HCT116 (cell line): ENCODE measurements at regions not wholly inside any gene's neighbourhood (a gene's known extent, or its start where the extent isn't known, plus 50 kb on each side); places are given as distances from the start of the nearest gene placed in this dataset.

ENCODE experiments used
- ATAC-seq: fragments of 200-7000 bp; cut with Tn5 transposase; 2 replicates; pipeline ENCODE4 v1.9.1; 2020; ENCODE audit warnings: mild to moderate bottlenecking, moderate library complexity
- BruUV-seq: library from RNA; stranded (reverse); fragments of 400-500 nt; replicated peaks from 2 replicates; lab custom pipeline; 2021; lab: Mats Ljungman, UMichigan
- CTCF ChIA-PET: fragments of 300-600 bp; sonication (Branson Sonifier 250); formaldehyde crosslinking; loops from one replicate; lab custom pipeline; 2021; ENCODE audit warnings: antibody characterized with exemption; lab: Charles Lee
- POLR2A ChIA-PET: fragments of 300-600, 350-600 bp; sonication (Branson Sonifier 250); formaldehyde crosslinking; loops from one replicate; lab custom pipeline; 2021; ENCODE audit warnings: antibody characterized with exemption; lab: Charles Lee
- RAD21 ChIA-PET, 2 experiments: fragments of 300-600 bp; sonication (Branson Sonifier 250); formaldehyde crosslinking; loops; one replicate each; lab custom pipeline; 2023; ENCODE audit warnings: low total read pairs in 2 of 2; ENCODE audit not compliant: uncharacterized antibody in 2 of 2, unreplicated experiment in 2 of 2, low non-redundant PET in 1 of 2; lab: Charles Lee
- DNase-seq: peaks from one replicate; pipeline ENCODE4 v3.0.0-alpha.2; 2010; ENCODE audit warnings: low read depth, low spot score
- H2AFZ ChIP-seq: fragments of 200-600 bp; shearing (Covaris generic), sonication (generic); 2 replicates; pipeline ENCODE4 v1.6.1; 2017; ENCODE audit warnings: low read depth, mixed run types, mixed read lengths, antibody characterized with exemption, low read length; ENCODE audit not compliant: poor library complexity, severe bottlenecking
- H3K27ac ChIP-seq: 2 replicates; pipeline ENCODE4 v1.5.1; 2012; ENCODE audit warnings: low read depth, low read length
- H3K27me3 ChIP-seq: fragments of 200-600 bp; sonication (generic); 2 replicates; pipeline ENCODE4 v1.6.1; 2016; ENCODE audit warnings: mixed run types, low read length, mixed read lengths; ENCODE audit not compliant: insufficient read depth
- H3K36me3 ChIP-seq, 2 experiments: fragments of 200-500 bp in 1 of 2; fragments of 200-600 bp in 1 of 2; sonication (Bioruptor generic) in 1 of 2; sonication (generic) in 1 of 2; 2 replicates each; pipeline versions ENCODE4 v1.5.1 to v1.6.1; 2014 to 2016; ENCODE audit warnings: low read length in 2 of 2, inconsistent platforms in 1 of 2, mixed read lengths in 1 of 2, mixed run types in 1 of 2; ENCODE audit not compliant: insufficient read depth in 2 of 2, control insufficient read depth in 1 of 2
- H3K4me1 ChIP-seq, 2 experiments: fragments of 200-600 bp in 1 of 2; sonication (generic) in 1 of 2; 2 replicates each; pipeline versions ENCODE4 v1.5.1 to v1.6.1; 2012 to 2017; ENCODE audit warnings: low read length in 2 of 2, inconsistent platforms in 1 of 2, mild to moderate bottlenecking in 1 of 2, mixed read lengths in 1 of 2, mixed run types in 1 of 2, moderate library complexity in 1 of 2; ENCODE audit not compliant: insufficient read depth in 2 of 2, control insufficient read depth in 1 of 2
- H3K4me2 ChIP-seq: fragments of 200-600 bp; sonication (generic); 2 replicates; pipeline ENCODE4 v1.6.1; 2017; ENCODE audit warnings: mixed run types, low read length, mixed read lengths
- H3K4me3 ChIP-seq, 2 experiments: fragments of 200-600 bp in 1 of 2; sonication (generic) in 1 of 2; replicated peaks in 1 of 2; 2 replicates each; pipeline ENCODE4 v1.5.1; 2011 to 2016; ENCODE audit warnings: low read length in 2 of 2, control low read depth in 1 of 2, low read depth in 1 of 2, mild to moderate bottlenecking in 1 of 2, mixed read lengths in 1 of 2, mixed run types in 1 of 2
- H3K79me2 ChIP-seq: fragments of 200-600 bp; sonication (generic); 2 replicates; pipeline ENCODE4 v1.6.1; 2017; ENCODE audit warnings: mild to moderate bottlenecking, mixed run types, low read length, moderate library complexity, mixed read lengths; ENCODE audit not compliant: insufficient read depth
- H3K9ac ChIP-seq: fragments of 200-600 bp; sonication (generic); 2 replicates; pipeline ENCODE4 v1.6.1; 2016; ENCODE audit warnings: low read length, mixed read lengths
- H3K9me2 ChIP-seq: fragments of 200-600 bp; sonication (generic), shearing (Covaris generic); 2 replicates; pipeline ENCODE4 v1.6.1; 2017; ENCODE audit warnings: mixed run types, mild to moderate bottlenecking, moderate library complexity; ENCODE audit not compliant: insufficient read depth
- H3K9me3 ChIP-seq, 2 experiments: fragments of 200-500 bp in 1 of 2; fragments of 200-600 bp in 1 of 2; sonication (Bioruptor generic) in 1 of 2; sonication (generic) in 1 of 2; 2 replicates each; pipeline ENCODE4 v1.6.1; 2014 to 2017; ENCODE audit warnings: low read length in 2 of 2, mixed read lengths in 2 of 2, inconsistent platforms in 1 of 2, low read depth in 1 of 2, mild to moderate bottlenecking in 1 of 2, mixed run types in 1 of 2, moderate library complexity in 1 of 2; ENCODE audit not compliant: control insufficient read depth in 1 of 2, insufficient read depth in 1 of 2
- H4K20me1 ChIP-seq: fragments of 200-600 bp; sonication (generic), shearing (Covaris generic); 2 replicates; pipeline ENCODE4 v1.6.1; 2017; ENCODE audit warnings: mixed run types, mild to moderate bottlenecking, moderate library complexity; ENCODE audit not compliant: insufficient read depth
- CBX3 ChIP-seq: IDR thresholded peaks from 2 replicates; pipeline ENCODE4 v1.6.1; 2012; ENCODE audit warnings: low read depth
- CTCF ChIP-seq, 3 experiments: fragments of 200-600 bp in 1 of 3; sonication (generic) in 1 of 3; IDR thresholded peaks in 2 of 3; conservative IDR thresholded peaks in 1 of 3; 2 replicates each; pipeline ENCODE4 v1.5.1; 2012 to 2017; ENCODE audit warnings: low read depth in 2 of 3, low read length in 2 of 3, antibody characterized with exemption in 1 of 3, borderline replicate concordance in 1 of 3, control low read depth in 1 of 3, mild to moderate bottlenecking in 1 of 3, mixed read lengths in 1 of 3, mixed run types in 1 of 3, moderate library complexity in 1 of 3; ENCODE audit not compliant: insufficient read depth in 1 of 3
- EGR1 ChIP-seq: IDR thresholded peaks from 2 replicates; pipeline ENCODE4 v1.6.1; 2012; ENCODE audit warnings: low read depth
- ZBTB33 ChIP-seq: IDR thresholded peaks from 2 replicates; pipeline ENCODE4 v1.6.1; 2011; ENCODE audit warnings: mild to moderate bottlenecking, low read length, moderate library complexity; ENCODE audit not compliant: insufficient replicate concordance; ENCODE audit errors: extremely low read depth
- intact Hi-C: fragments of 100-400 bp; cut with micrococcal nuclease; formaldehyde crosslinking; loops from 2 replicates; pipeline ENCODE4 v1.10.0; 2022

GRCh38 chr3:67286586-67286985 lies 288.5 kb downstream of the KBTBD8 start:
- Histone ChIP-seq H3K36me3 (no peaks in the 10 kb centered on the region; a peak in 1 of 4 replicates), H3K4me3 (no peak overlapping the region), H3K4me1 (no peaks in the 10 kb centered on the region), H3K27ac (no peak overlapping the region), H3K9ac (no peak overlapping the region), H4K20me1 (no peaks in the 10 kb centered on the region), H2AFZ (no peak overlapping the region), H3K79me2 (no peaks in the 10 kb centered on the region), H3K9me3 (no peaks in the 10 kb centered on the region)
- POLR2A ChIA-PET: no interaction called here
- RAD21 ChIA-PET: no interaction called here
- no peak for DNase-seq
- no peak for TF ChIP-seq CTCF (IDR thresholded peaks at IDR 0.05 in 2 of 3, conservative IDR thresholded peaks at IDR 0.05 in 1 of 3; ENCODE audit: borderline replicate concordance in 1 of 3, insufficient read depth in 1 of 3, low read depth in 2 of 3, low read length in 2 of 3)
- no peak for TF ChIP-seq CBX3
- TF ChIP-seq EGR1: no peak
- no peak for TF ChIP-seq ZBTB33
- TF ChIP-seq, all 23 proteins: peak for 0
- CTCF ChIA-PET: no interaction called here
- no peak overlapping the region for H3K4me2 ChIP-seq
- peaks cover 7% of the 10 kb centered on the region; the same call in 1 of the 2 replicates for H3K27me3 ChIP-seq
- H3K9me2 ChIP-seq: no peaks in the 10 kb centered on the region
- no TSS peak for BruUV-seq
- intact Hi-C loops: no loop called here
- ATAC-seq: no peak
